ENCODE measurements at regions not wholly inside any gene's neighbourhood (a gene's known extent, or its start where the extent isn't known, plus 50 kb on each side); places are given as distances from the start of the nearest gene placed in this dataset.
"Not testable (repeated sequence)": the region's sequence is repeated elsewhere in the genome, so short reads cannot be mapped to it uniquely, and the experiment has no call there.

GRCh38 chr5:5857396-5857795 lies 434.9 kb downstream of the ICE1 start:
- no peaks in the 10 kb centered on the region for H3K36me3 Mint-ChIP-seq
- ATAC-seq (replicated peaks) (no peak), DNase-seq (no peak)
- H3K9me3 Mint-ChIP-seq, result no peaks in the 10 kb centered on the region
- H3K27ac Mint-ChIP-seq, result no peak overlapping the region
- H3K4me1 Mint-ChIP-seq, result no peaks in the 10 kb centered on the region
- no peaks in the 10 kb centered on the region for H3K27me3 Mint-ChIP-seq
- no peak overlapping the region for H3K4me3 Mint-ChIP-seq

- Mint-ChIP-seq H3K4me1 (no peaks in the 10 kb centered on the region), H3K4me3 (no peak overlapping the region), H3K36me3 (no peaks in the 10 kb centered on the region), H3K27me3 (no peaks in the 10 kb centered on the region), H3K27ac (no peak overlapping the region), H3K9me3 (no peaks in the 10 kb centered on the region)
- DNase-seq, result no peak
- no peak for ATAC-seq (replicated peaks)
Measured at GRCh38 chr5:5854087-5854486, 431.6 kb downstream of the ICE1 start.

- Mint-ChIP-seq H3K4me3 (no peak overlapping the region), H3K27ac (no peak overlapping the region), H3K36me3 (no peaks in the 10 kb centered on the region), H3K9me3 (no peaks in the 10 kb centered on the region), H3K4me1 (no peaks in the 10 kb centered on the region), H3K27me3 (no peaks in the 10 kb centered on the region)
- DNase-seq (no peak), ATAC-seq (replicated peaks) (no peak)
Measured at GRCh38 chr5:5838493-5838892, 416.0 kb downstream of the ICE1 start.

GRCh38 chr5:5831622-5832021 lies 409.1 kb downstream of the ICE1 start:
- not testable (repeated sequence) for H3K36me3 Mint-ChIP-seq; ATAC-seq (replicated peaks); H3K27ac Mint-ChIP-seq; H3K4me3 Mint-ChIP-seq; DNase-seq; H3K4me1 Mint-ChIP-seq; H3K27me3 Mint-ChIP-seq; H3K9me3 Mint-ChIP-seq

- no peak for ATAC-seq (replicated peaks)
- H3K27ac Mint-ChIP-seq, result no peak overlapping the region
- H3K4me3 Mint-ChIP-seq, result no peak overlapping the region
- H3K9me3 Mint-ChIP-seq, result peaks cover 0 to 3% of the 10 kb centered on the region in 2 donors
- no peak for DNase-seq
- peaks cover 0 to 4% of the 10 kb centered on the region in 2 donors for H3K27me3 Mint-ChIP-seq
- no peaks in the 10 kb centered on the region for H3K4me1 Mint-ChIP-seq
- H3K36me3 Mint-ChIP-seq, result no peaks in the 10 kb centered on the region
Measured at GRCh38 chr5:5828619-5829018, 406.1 kb downstream of the ICE1 start.

GRCh38 chr5:5826911-5827310 lies 404.4 kb downstream of the ICE1 start:
- no peak overlapping the region for H3K27ac Mint-ChIP-seq
- ATAC-seq (replicated peaks), result no peak
- DNase-seq, result no peak

GRCh38 chr5:5822729-5823257 lies 400.3 kb downstream of the ICE1 start:
- Mint-ChIP-seq H3K36me3 (no peaks in the 10 kb centered on the region), H3K27ac (no peak overlapping the region), H3K27me3 (peaks cover 0 to 4% of the 10 kb centered on the region in 2 donors)

More at GRCh38 chr5:5826911-5827310, 404.4 kb downstream of the ICE1 start:
- Mint-ChIP-seq H3K4me1 (no peaks in the 10 kb centered on the region), H3K27me3 (peaks cover 0 to 4% of the 10 kb centered on the region in 2 donors), H3K36me3 (no peaks in the 10 kb centered on the region), H3K4me3 (no peak overlapping the region), H3K9me3 (no peaks in the 10 kb centered on the region)

GRCh38 chr5:5816960-5817359 lies 394.5 kb downstream of the ICE1 start:
- ATAC-seq (replicated peaks) (no peak), DNase-seq (no peak)
- no peak overlapping the region for H3K4me3 Mint-ChIP-seq
- peaks cover 0 to 3% of the 10 kb centered on the region in 2 donors for H3K9me3 Mint-ChIP-seq
- H3K4me1 Mint-ChIP-seq, result no peaks in the 10 kb centered on the region
- H3K36me3 Mint-ChIP-seq, result no peaks in the 10 kb centered on the region
- H3K27me3 Mint-ChIP-seq, result no peaks in the 10 kb centered on the region
- H3K27ac Mint-ChIP-seq, result no peak overlapping the region

More at GRCh38 chr5:5822729-5823257, 400.3 kb downstream of the ICE1 start:
- ATAC-seq (replicated peaks) (no peak), DNase-seq (no peak)
- H3K4me1 Mint-ChIP-seq, result no peaks in the 10 kb centered on the region
- H3K9me3 Mint-ChIP-seq, result peaks cover 0 to 3% of the 10 kb centered on the region in 2 donors
- no peak overlapping the region for H3K4me3 Mint-ChIP-seq

GRCh38 chr5:5813441-5813840 lies 391.0 kb downstream of the ICE1 start:
- Mint-ChIP-seq H3K4me3 (no peak overlapping the region), H3K36me3 (no peaks in the 10 kb centered on the region), H3K27me3 (no peaks in the 10 kb centered on the region), H3K4me1 (no peaks in the 10 kb centered on the region), H3K9me3 (no peaks in the 10 kb centered on the region), H3K27ac (no peak overlapping the region)
- DNase-seq (no peak), ATAC-seq (replicated peaks) (no peak)

GRCh38 chr5:5810461-5810860 lies 388.0 kb downstream of the ICE1 start:
- Mint-ChIP-seq H3K27ac (no peak overlapping the region), H3K27me3 (no peaks in the 10 kb centered on the region), H3K4me1 (no peaks in the 10 kb centered on the region), H3K9me3 (no peaks in the 10 kb centered on the region), H3K36me3 (no peaks in the 10 kb centered on the region), H3K4me3 (no peak overlapping the region)
- ATAC-seq (replicated peaks) (no peak), DNase-seq (no peak)

- Mint-ChIP-seq H3K9me3 (peaks cover 0 to 2% of the 10 kb centered on the region in 2 donors), H3K36me3 (no peaks in the 10 kb centered on the region), H3K4me1 (no peaks in the 10 kb centered on the region), H3K27ac (no peak overlapping the region), H3K27me3 (no peaks in the 10 kb centered on the region), H3K4me3 (no peak overlapping the region)
- ATAC-seq (replicated peaks) (no peak), DNase-seq (no peak)
Measured at GRCh38 chr5:5805916-5806315, 383.4 kb downstream of the ICE1 start.

- Mint-ChIP-seq H3K27ac (no peak overlapping the region), H3K27me3 (no peaks in the 10 kb centered on the region), H3K4me3 (no peak overlapping the region), H3K4me1 (no peaks in the 10 kb centered on the region), H3K9me3 (peaks cover 0 to 2% of the 10 kb centered on the region in 2 donors), H3K36me3 (no peaks in the 10 kb centered on the region)
- no peak for ATAC-seq (replicated peaks)
- DNase-seq, result no peak
Measured at GRCh38 chr5:5804478-5805233, 382.2 kb downstream of the ICE1 start.

GRCh38 chr5:5800801-5801761 lies 378.6 kb downstream of the ICE1 start:
- H3K9me3 Mint-ChIP-seq, result peaks cover 0 to 2% of the 10 kb centered on the region in 2 donors
- DNase-seq (no peak), ATAC-seq (replicated peaks) (no peak)
- no peaks in the 10 kb centered on the region for H3K4me1 Mint-ChIP-seq
- no peaks in the 10 kb centered on the region for H3K27me3 Mint-ChIP-seq
- no peaks in the 10 kb centered on the region for H3K36me3 Mint-ChIP-seq
- H3K4me3 Mint-ChIP-seq, result no peak overlapping the region
- no peak overlapping the region for H3K27ac Mint-ChIP-seq

- peaks cover 0 to 2% of the 10 kb centered on the region in 2 donors for H3K9me3 Mint-ChIP-seq
- DNase-seq (no peak), ATAC-seq (replicated peaks) (peak in 1 of 2 donors; percentile 39)
- no peak overlapping the region for H3K27ac Mint-ChIP-seq
- H3K36me3 Mint-ChIP-seq, result no peaks in the 10 kb centered on the region
- no peaks in the 10 kb centered on the region for H3K27me3 Mint-ChIP-seq
- no peaks in the 10 kb centered on the region for H3K4me1 Mint-ChIP-seq
- no peak overlapping the region for H3K4me3 Mint-ChIP-seq
Measured at GRCh38 chr5:5799826-5800225, 377.3 kb downstream of the ICE1 start.
